GM12864 (cell line): ENCODE measurements at regions not wholly inside any gene's neighbourhood (a gene's known extent, or its start where the extent isn't known, plus 50 kb on each side); places are given as distances from the start of the nearest gene placed in this dataset.

ENCODE experiments used
- DNase-seq: peaks from one replicate; pipeline ENCODE4 v3.0.0-alpha.2; 2011; ENCODE audit warnings: low read depth
- H3K4me3 ChIP-seq: 2 replicates; pipeline ENCODE4 v1.5.1; 2011; ENCODE audit warnings: mild to moderate bottlenecking, low read depth, low read length, control low read depth
- TF ChIP-seq, protein P1 (sequence below): IDR thresholded peaks from 2 replicates; pipeline ENCODE4 v1.5.1; 2011; ENCODE audit warnings: low read depth, mild to moderate bottlenecking, moderate library complexity, low read length, control low read depth, inconsistent platforms; ENCODE audit errors: missing control alignments

DNA sequence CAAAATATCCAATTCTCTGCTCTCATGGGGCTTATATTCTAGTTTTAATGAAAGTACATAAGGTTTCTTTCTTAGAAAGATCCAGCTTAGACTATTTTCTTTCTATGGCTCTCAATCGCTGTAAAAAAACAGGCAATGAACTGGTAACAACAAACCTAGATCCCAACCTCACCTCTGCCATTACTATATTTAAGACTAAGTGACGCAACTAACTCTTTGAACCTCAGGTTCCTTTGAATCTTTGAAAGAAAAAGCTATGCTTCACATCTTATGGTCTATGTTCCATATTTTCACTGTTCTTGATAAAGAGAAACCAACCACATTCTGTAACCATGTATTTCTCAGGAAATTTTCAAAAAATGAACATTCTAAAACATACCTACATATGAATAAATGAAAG is 88.5 kb downstream of the ELAPOR2 start:
- TF ChIP-seq, protein P1, sequence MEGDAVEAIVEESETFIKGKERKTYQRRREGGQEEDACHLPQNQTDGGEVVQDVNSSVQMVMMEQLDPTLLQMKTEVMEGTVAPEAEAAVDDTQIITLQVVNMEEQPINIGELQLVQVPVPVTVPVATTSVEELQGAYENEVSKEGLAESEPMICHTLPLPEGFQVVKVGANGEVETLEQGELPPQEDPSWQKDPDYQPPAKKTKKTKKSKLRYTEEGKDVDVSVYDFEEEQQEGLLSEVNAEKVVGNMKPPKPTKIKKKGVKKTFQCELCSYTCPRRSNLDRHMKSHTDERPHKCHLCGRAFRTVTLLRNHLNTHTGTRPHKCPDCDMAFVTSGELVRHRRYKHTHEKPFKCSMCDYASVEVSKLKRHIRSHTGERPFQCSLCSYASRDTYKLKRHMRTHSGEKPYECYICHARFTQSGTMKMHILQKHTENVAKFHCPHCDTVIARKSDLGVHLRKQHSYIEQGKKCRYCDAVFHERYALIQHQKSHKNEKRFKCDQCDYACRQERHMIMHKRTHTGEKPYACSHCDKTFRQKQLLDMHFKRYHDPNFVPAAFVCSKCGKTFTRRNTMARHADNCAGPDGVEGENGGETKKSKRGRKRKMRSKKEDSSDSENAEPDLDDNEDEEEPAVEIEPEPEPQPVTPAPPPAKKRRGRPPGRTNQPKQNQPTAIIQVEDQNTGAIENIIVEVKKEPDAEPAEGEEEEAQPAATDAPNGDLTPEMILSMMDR = no peak
- DNase-seq = no peak
- H3K4me3 ChIP-seq = no peak overlapping the region

DNA sequence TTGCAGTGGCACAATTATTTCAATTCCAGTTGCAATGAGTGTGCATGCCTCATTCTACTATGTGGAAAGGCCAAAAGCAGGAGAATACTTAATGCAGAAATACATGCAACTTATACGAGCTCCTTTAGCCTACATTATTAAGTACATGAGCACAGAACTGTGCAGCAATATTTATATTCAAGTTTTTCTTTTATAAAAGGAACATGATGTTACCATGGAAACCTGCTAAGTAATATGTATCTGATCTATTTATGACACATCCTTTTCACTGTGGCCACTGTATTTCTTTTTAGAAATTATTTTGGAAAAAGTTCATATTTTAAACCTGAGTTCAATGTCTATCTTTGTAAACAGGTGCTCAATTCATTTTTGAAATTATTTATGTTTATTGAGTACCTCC is 88.9 kb downstream of the ELAPOR2 start:
- TF ChIP-seq, protein P1 = no peak
- DNase-seq = no peak
- H3K4me3 ChIP-seq = no peak overlapping the region

DNA sequence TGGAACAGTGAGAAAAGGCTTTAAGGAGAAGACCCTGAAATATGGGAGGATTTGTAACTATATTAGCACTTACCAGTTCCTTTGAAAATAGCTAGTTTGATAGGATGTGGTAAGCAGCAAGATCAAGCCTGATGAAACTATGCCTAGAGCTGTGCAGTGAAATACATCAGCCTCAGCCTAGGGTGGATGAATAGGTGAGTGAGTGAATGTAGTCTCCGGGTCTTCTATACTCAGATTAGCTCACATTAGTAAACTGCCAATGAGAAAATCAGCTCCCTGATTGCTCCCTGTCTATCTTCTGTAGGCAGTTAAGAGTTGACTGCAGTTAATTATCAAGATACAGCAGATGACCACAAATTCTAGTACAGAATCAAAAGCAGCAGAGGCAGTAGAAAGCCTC is 89.6 kb downstream of the ELAPOR2 start:
- TF ChIP-seq, protein P1 = no peak
- no peak overlapping the region for H3K4me3 ChIP-seq
- DNase-seq = no peak

DNA sequence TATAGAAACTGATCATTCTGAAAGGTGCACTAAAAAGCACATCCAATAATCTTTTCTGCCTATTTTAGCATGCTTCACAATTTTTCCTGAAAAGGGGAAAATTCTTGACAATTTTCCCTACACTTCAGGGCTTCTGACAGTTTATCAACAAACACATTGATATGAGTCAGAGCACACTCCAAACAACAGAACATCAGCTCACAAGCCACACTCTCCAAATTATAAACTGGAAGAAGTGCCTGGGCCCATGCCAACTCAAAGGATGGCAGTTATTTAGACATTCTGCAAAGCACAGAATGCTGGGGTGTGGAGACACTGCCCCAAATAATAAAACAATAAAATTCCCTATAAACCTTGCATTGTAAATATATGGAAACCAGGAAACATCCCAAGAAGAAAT is 90.8 kb downstream of the ELAPOR2 start:
- DNase-seq = no peak
- TF ChIP-seq, protein P1 = no peak
- H3K4me3 ChIP-seq = no peak overlapping the region

DNA sequence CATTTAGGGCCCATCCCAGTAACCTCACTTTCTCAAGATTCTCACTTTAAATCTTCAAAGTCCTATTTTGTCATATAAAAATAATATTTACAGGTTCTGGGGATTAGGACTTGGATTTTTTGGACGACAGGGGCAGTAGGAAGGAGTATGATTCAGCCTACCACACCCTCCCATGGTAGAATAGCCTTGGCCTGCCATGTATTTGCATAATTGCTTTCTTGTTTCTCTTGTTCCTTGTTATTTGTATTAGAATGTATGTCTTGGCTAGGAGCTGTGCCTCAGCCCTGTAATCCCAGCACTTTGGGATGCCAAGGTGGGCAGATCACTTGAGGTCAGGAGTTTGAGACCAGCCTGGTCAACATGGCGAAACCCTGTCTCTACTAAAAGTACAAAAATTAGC is 92.5 kb downstream of the ELAPOR2 start:
- no peak for DNase-seq
- H3K4me3 ChIP-seq = no peak overlapping the region
- TF ChIP-seq, protein P1 = no peak

DNA sequence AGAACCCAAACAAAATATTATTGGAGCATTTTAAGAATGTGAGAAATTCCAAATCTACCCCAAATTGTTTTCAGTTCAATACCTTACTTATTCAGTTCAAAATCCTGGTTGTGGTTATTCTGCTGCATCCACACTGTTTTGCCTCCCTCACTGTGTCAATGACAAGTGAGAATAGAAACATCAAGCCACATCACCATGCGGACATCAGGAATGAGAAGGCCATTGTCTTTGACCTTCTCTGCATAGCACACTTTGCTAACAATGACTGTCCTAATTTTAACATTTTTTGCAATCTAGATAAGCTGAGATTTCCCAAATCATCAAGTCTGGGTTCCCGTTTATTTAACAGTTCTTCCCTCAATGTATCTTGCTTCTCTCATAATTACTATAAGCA is 93.7 kb downstream of the ELAPOR2 start:
- TF ChIP-seq, protein P1 = no peak
- no peak overlapping the region for H3K4me3 ChIP-seq

DNA sequence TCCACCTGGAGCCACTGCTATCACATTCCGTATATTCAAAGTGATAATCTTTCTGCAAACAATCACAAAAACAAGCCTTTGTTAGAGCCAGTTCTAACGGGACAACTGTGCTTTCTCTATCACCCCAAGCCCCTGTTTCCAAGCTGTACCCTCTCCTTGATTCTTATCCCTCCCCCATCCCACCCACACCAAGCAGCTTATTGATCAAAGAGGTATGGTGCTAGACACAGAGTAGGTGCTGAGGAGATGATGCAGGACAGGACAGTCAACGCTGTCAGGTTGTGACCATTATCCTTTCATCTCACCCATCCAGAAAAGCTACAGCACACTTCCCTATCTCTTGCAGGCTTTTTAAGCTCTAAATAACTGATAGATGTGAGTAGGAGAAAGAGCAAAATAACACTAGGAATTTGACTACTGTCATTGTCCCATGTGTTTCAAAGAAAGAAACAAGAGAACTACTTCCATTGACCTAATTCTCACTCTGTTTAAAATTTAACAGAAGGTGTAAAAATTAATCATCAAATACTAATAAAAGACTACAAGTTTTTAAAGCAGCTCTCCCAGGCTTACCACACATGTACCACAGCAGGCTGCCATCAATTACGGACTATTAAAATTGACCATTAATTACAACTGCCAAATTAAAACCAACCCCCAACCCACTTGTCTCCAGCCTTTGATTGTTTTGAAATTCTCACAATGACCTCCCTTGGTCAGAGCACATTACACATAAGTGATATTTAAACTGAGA is 94.3 kb downstream of the ELAPOR2 start:
- no peak for DNase-seq
- TF ChIP-seq, protein P1 = no peak
- H3K4me3 ChIP-seq = no peak overlapping the region

More for the DNA sequence above, 93.7 kb downstream of the ELAPOR2 start:
- no peak for DNase-seq
